RKO (cell line): ENCODE measurements at regions not wholly inside any gene's neighbourhood (a gene's known extent, or its start where the extent isn't known, plus 50 kb on each side); places are given as distances from the start of the nearest gene placed in this dataset.
"Not testable (repeated sequence)": the region's sequence is repeated elsewhere in the genome, so short reads cannot be mapped to it uniquely, and the experiment has no call there.

ENCODE experiments used
- DNase-seq: peaks from one replicate; pipeline ENCODE4 v3.0.0-alpha.2; 2016; ENCODE audit warnings: low spot score

DNA sequence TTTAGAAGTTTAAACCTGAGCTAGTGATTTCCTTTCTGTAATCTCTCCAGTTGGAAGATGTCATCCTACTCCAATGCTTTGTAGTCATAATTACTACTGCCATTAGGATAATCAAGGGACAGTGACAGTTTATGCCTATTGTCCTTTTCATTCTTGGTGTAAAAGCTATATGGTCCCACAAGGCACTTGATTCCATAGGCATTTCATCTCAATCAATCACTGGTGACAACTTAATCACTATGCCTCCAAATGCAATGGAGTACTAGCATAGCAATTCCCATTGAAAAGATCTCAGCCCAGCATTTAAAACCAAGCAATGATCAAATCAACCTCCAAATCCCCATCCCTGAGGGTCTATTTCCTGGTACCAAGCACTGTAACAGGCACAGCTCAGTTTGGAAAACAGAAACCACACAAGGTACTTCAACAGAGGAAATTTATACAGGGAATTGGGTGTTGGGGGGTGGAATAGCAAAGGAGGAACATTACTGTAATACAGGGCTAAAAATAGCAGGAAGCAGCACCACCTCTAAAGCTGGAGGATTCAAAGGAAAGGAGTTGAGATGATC lies 51.0 kb downstream of the FHIP2A start:
- no peak for DNase-seq

- no peak for DNase-seq
Observed at GRCh38 chr10:114874827-114875411, 53.3 kb downstream of the FHIP2A start.

GRCh38 chr10:114875590-114876081 lies 54.1 kb downstream of the FHIP2A start:
- not testable (repeated sequence) for DNase-seq

- peak; percentile 42 for DNase-seq
Observed at GRCh38 chr10:114876169-114876568, 54.6 kb downstream of the FHIP2A start.

DNA sequence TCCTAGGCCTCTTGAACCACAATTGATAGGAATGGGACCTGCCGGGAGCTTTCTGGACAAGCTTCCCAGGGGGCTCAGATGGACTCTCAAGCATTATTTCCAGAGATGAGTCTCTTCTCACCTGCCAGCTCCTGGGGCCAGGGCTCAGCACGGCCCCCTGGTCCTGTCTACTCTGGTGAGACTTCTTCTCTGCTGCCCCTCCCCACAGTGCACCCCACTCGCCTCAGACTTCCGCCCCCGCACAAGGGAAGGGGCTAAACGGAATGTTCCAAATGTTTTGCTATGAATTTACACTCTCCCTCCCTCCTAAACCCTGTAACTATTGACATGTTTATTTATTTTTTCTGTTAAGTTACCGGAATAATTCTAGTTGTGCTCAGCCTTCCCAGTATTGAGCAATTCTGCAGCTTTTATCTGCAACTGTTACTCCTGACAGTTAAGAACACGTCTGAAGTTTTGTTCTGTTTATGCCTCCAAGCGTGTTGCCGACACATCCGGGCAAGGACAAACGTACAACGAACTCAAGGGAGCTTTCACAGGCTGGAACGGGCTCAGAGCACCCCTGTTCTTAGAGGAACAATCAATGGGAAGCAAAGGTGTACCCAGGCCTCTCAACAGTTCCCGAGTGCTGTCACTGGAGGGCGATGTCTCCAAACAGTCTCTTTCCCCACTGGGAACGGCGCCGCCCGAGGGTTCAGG lies 55.2 kb downstream of the FHIP2A start:
- DNase-seq: peak; percentile 69

- DNase-seq: no peak
Observed at GRCh38 chr10:114877301-114877644, 55.7 kb downstream of the FHIP2A start.

DNA sequence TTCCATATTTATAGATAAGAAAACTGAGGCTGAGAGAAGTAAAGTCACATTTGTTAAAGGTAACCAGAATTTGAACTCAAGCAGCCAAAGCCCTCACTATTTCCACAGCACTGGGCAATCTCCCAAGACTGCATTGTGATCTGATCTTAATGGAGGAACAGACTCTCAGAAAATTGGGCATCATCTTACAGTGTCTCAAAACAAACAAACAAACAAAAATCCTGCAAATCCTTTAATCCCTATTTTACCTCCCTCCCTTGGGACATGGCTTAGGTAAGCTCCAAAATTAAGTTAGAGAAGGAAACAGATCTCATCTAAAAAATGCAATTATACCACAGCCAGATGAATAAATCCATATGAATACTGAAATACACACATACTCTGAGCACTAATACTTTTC lies 57.5 kb downstream of the FHIP2A start:
- DNase-seq: no peak

DNA sequence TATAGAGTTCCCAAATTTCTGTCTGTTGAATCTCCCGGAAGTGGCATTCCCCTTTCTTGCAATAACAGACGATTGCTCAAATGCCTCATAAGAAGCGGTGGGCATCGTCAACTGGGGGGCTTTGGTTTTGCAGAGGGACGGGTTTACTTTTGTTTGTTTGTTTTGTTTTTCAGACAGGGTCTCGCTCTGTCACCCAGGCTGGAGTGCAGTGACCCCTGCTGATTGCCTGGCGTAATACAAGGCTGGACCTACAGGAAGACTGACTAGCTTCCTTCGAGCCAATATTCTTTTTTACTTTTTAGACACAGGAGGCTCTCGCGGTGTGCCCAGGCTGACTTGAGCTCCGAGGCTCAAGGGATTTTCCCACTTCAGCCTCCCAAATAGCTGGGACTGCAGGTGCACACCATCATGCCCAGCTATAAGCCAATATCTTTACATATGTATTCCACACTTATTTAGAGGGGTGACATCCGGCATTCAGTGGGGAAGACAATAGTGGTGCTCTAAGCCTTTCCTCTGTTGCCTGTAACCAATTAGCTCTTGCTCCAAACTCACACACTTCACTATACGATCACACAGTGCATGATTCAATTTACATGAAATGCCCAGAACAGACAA lies 58.1 kb downstream of the FHIP2A start:
- peak; percentile 18 for DNase-seq

- DNase-seq: no peak
Observed at GRCh38 chr10:114881417-114881816, 56.6 kb upstream of the TRUB1 start.

DNA sequence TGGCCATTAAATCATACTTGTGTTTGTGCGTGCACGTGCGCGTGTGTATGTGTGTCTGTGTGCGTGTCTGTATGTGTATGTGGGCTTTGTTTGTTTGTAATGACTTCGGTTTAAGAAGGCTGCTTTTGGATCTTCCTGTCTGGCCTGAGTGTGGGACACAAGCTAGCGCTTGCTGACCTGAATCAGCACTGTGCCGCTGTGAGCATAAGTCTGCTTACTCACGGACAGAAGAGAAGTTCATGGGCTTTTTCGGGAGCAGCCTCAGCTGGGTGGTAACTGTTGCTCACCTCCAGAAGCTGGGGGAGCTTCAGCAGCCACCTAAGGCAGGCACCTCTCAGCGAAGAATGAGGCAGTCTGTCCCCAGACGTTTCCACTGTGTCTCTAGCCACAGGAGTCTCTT lies 56.1 kb upstream of the TRUB1 start:
- DNase-seq: no peak

GRCh38 chr10:114885443-114885842 lies 52.6 kb upstream of the TRUB1 start:
- DNase-seq: no peak
